Myocyte (in vitro differentiated cells): ENCODE measurements at regions not wholly inside any gene's neighbourhood (a gene's known extent, or its start where the extent isn't known, plus 50 kb on each side); places are given as distances from the start of the nearest gene placed in this dataset.

Source experiments
- DNase-seq: peaks from one replicate; pipeline ENCODE4 v3.0.0-alpha.2; 2012; ENCODE audit warnings: low read depth

DNA sequence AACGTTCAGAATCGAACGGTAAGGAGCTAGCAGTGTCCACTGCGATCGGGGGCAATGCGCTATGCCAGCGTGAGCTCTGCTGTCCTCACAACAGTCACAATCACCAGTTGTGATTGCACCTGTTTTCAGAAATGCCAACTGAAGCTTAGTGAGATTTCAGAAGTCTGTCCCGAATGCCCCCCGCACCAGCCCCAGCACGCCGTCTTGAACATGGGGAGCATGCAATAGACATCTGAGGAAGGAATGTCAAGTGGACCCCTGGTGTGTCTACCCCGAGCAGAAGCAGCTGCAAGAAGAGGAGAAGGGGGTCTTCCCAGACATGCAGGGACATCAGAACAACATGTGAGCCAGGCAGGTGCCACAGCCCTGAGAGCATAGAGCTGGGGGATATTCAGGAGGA lies 125.7 kb upstream of the CHST15 start:
- no peak for DNase-seq

DNA sequence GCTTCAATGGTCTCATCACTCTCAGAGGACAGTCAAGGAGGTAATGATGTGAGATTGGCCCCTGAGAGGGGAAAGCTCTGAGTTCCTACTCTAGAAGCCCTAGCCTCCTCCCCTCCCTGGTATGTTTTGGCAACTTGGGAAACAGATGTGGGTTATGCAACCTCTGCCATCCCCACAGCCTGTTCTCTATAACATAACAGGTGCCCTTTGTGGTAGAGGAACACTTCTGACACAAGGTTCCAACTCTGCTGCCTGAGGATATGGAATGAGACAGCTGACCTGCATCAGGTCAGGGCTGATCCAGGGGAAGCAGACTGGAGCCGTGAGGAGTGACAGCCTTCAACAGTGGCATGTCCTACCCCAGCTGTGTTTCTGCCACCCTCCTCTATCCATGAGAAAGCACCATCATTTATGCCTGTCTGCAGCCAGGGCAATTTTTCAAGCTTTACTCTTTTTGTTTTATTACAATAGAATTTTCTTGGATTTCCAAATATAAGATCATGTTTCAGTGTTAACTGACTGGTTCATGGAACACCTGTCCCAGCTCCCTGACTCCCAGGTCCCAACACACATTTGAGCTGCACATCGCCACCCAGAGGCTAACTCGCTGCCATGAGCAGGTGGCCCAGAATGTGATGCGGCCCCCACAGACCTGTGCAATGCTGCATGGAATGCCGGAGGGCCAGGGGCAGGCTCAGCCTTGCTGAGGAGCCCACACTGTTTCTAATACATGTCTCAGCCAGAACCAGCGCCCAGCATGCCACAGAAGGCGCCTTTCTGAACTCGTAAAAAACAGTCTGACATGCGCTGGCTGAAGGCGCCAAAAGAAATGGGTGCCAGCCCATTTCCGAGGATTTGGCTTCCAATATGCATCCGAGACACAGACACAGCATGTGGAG lies 124.8 kb upstream of the CHST15 start:
- peak; percentile 21 for DNase-seq

- no peak for DNase-seq
These were observed 123.6 kb upstream of the CHST15 start for GRCh38 chr10:124217031-124217430.

DNA sequence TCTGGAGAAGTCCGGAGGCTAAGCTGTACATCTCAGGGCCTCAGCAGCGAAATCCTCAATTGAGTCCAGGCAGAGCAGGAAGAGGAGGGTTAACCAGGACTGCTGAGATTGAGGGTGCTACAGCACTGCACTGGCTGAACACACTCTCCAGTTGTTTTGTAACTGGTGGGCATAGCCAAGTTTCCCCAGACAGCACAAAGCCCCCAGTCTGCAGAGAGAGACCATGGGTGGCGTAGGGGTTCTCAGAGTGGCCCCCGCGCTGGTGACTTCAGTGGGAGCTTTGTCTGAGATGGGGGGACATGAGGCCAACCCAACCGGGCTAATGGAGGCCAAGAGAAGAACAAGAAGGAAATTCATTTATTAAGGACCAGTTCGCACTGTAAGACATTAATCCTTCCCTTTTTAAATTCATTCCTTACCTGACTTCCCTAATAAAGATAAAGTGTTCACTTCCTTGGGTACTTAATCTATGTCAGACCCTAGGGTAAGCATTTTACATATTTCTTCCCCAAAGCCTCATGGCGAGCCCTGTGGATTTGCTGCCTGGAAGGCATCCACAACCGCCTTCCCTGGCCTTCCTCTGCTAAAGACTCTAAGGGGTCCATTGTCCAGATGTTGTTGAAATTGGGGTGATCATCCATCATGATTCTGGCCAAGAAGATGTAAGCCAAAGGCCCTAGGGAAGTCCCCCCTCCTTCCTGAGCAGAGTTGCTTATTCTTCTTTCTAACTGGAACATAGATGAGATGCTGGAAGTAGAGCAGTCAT lies 121.4 kb upstream of the CHST15 start:
- DNase-seq: no peak

- no peak for DNase-seq
These were observed 120.6 kb upstream of the CHST15 start for GRCh38 chr10:124213899-124214510.

DNA sequence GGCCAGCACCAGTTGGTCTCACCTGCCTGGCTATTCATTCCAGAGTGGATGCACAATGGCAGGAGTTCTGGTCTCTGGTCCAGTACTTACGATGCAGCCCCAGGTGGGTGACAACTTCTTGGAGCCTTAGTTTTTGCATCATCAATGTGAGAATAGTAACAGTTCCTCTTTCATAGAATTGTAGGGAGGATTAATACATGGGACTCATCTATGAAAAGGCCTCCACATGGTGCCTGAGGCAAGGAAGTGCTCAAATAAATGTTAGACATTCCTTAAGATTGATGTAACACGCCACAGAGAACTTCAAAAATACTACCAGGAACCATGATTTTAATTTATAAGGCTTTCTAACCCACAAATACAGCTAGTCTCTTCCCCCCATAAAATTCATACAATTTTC lies 120.1 kb upstream of the CHST15 start:
- DNase-seq: no peak

GRCh38 chr10:124212702-124213101 lies 119.3 kb upstream of the CHST15 start:
- no peak for DNase-seq

DNA sequence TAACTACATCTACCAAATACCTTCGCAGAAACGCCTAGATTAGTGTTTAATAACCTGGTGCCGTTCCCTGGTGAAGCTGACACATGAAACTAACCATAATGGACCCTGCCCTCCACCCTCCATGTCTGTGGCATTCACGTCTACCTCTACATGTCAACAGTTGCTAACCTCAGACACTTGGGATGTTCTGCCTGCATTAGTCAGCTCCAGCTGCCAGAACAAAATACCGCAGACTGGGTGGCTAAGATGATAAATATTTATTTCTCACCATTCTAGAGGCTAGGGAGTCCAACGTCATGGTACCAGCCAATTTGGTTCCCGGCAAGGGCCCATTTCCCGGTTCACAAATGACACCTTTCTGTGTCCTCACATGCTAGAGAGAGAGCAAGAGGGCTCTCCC lies 118.5 kb upstream of the CHST15 start:
- peak; percentile 91 for DNase-seq

DNA sequence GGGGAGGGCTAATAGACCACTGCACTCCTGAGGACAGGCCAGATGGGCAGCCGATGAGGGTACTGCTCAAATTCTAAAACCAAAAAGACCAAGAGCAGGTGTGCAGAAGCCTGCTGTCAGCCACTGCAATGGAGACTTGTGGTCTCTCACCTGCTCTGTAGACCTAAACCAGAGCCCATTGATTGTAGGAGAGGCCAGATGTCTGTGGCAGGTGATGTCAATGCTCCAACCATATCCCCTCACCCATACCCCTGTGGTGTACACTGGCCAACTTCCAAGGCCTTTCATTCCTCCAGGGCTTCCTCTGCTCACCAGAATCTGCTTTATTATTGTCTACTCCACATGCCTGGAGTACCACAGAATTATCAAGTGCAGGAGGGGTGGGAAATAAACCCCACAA lies 116.9 kb upstream of the CHST15 start:
- DNase-seq: peak; percentile 85

- no peak for DNase-seq
These were observed 114.0 kb upstream of the CHST15 start for GRCh38 chr10:124207391-124207790.

DNA sequence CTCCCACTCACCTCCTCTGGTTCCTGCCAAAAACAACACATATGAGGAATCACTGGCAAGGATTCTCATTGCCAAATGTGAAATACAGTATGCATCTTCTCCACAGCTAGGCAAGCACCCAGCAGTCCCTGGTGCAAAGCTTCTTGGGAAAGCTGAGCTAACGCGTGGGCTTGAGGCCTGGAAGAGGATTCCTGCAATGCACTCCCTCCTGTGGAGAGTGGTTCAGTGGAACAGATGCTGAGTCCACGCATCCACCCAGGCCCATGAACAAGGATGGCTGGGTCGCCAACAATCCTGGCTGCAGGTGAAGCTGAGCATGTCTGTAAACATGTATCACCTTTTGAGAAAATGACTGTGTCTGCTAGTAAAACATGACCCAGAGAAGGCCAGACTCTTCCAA lies 113.2 kb upstream of the CHST15 start:
- DNase-seq: no peak

GRCh38 chr10:124205432-124205831 lies 112.0 kb upstream of the CHST15 start:
- no peak for DNase-seq

- DNase-seq: no peak
These were observed 111.3 kb upstream of the CHST15 start for GRCh38 chr10:124204726-124205125.

DNA sequence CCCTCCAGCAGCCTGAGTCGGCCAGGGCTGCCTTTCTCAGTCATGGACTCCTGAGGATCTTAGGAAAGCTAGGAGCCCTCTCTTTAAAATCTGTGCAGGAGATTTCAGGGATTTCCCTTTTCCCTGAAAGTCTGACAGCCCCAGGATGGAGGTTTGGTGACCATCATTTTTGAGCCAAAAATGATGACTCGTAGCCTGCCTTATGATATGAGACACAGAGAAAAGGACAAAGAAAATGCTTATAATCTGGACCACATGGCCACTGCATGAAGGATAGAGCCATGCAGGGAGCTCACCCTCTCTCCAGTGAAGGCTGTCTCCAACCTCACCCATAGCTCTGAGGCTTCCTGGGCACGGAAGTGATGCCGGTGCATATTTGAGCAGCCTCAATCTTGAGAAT lies 106.6 kb upstream of the CHST15 start:
- peak; percentile 32 for DNase-seq

DNA sequence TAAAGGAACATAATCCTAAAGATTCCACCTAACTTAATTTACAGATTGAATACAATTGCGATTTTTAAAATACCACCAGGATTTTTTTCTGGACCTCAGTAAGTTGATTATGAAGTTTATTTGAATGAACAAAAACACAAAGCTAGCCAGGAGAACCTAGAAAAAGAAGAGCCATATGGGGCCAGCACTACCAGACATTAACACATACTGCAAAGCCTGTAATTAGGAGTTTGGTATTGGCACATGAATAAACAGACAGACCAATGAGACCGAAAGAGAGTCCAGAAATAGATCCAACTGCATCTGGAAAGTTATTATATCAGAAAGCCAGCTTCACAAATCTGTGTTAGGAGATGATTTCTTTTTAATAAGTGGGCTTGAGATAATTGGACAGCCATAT lies 105.5 kb upstream of the CHST15 start:
- DNase-seq: no peak

- no peak for DNase-seq
These were observed 104.7 kb upstream of the CHST15 start for GRCh38 chr10:124198125-124198501.

- peak; percentile 65 for DNase-seq
These were observed 104.2 kb upstream of the CHST15 start for GRCh38 chr10:124197371-124198124.

GRCh38 chr10:124196659-124197058 lies 103.3 kb upstream of the CHST15 start:
- DNase-seq: no peak

DNA sequence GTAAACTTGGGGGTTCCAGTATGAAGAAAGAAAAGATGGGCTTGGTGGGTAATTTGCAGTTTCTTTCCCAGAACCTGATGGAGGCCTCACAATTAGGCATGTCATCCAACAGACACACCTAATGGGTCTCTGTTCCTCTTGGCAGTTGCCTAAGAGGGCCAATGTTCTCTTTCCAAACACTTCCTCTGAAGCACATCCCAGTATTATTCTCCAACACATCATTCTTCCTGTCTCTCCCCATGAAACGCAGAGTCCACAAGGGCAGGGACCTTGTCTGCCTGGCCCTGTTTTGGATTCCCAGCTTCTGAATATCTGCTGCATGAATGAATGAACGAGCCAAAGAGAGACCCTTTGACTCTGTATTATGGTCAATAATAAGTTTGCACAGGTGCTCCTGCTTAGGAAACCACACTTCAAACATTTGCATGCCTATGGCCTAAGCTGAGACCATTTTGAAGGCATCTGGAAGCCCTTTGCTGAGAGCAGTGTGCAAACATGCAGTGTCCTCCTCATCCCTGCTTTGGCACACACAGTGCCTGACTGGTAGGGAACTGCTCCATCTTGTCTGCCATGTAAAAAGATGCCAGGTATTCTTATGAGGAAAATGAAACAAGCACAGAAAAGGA lies 100.9 kb upstream of the CHST15 start:
- no peak for DNase-seq

DNA sequence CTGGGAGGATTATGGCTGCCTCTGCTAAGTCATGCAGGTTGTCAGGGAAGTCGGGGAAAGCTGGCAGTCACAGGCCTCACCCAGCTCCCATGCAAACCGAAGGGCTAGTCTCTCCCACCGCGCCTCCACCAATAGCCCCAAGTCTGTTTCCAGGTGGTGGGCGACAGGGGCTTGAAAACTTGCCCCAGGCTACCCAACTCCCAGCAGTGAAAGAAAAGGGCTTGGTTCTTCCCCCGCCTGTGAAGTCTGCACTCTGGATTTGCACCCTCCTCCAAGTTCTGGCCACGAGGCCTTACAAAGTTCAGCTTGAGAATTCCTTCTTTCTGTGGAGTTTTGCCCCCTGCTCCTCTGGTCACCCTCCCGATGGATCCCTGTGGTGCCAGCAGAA lies 99.9 kb upstream of the CHST15 start:
- no peak for DNase-seq
